Panc1 (cell line): ENCODE measurements at regions not wholly inside any gene's neighbourhood (a gene's known extent, or its start where the extent isn't known, plus 50 kb on each side); places are given as distances from the start of the nearest gene placed in this dataset.

Source experiments
- ATAC-seq: fragments of 200-7000 bp; cut with Tn5 transposase; 2 replicates; pipeline ENCODE4 v1.9.1; 2020; ENCODE audit warnings: mild to moderate bottlenecking, moderate library complexity
- BruUV-seq: library from RNA; stranded (reverse); fragments of 400-500 nt; replicated peaks from 2 replicates; lab custom pipeline; 2021; lab: Mats Ljungman, UMichigan
- CTCF ChIA-PET: fragments of 300-600 bp; sonication (Branson Sonifier 250); formaldehyde crosslinking; loops from one replicate; lab custom pipeline; 2022; ENCODE audit warnings: antibody characterized with exemption; lab: Charles Lee
- POLR2A ChIA-PET: fragments of 300-600 bp; sonication (Branson Sonifier 250); formaldehyde crosslinking; loops from one replicate; lab custom pipeline; 2022; ENCODE audit warnings: antibody characterized with exemption; lab: Charles Lee
- DNase-seq: peaks from one replicate; pipeline ENCODE4 v3.0.0-alpha.2; 2010; ENCODE audit warnings: low read depth, low spot score
- H3K27ac ChIP-seq: 2 replicates; pipeline ENCODE4 v1.5.1; 2011; ENCODE audit warnings: mild to moderate bottlenecking, low read length, inconsistent platforms
- H3K27me3 ChIP-seq: fragments of 200-500 bp; sonication (Bioruptor generic); 2 replicates; pipeline ENCODE4 v1.6.0; 2014; ENCODE audit warnings: low read length, inconsistent platforms; ENCODE audit not compliant: control insufficient read depth, insufficient read depth
- H3K36me3 ChIP-seq: fragments of 200-500 bp; sonication (Bioruptor generic); 2 replicates; pipeline ENCODE4 v1.5.1; 2014; ENCODE audit warnings: inconsistent platforms, mild to moderate bottlenecking, low read length, moderate library complexity; ENCODE audit not compliant: control insufficient read depth, insufficient read depth
- H3K4me1 ChIP-seq: 2 replicates; pipeline ENCODE4 v1.5.1; 2011; ENCODE audit warnings: inconsistent platforms, mild to moderate bottlenecking, low read length, moderate library complexity; ENCODE audit not compliant: control insufficient read depth, insufficient read depth
- H3K4me3 ChIP-seq, 2 experiments: 2 replicates each; pipeline ENCODE4 v1.5.1; 2011 to 2012; ENCODE audit warnings: low read depth in 2 of 2, low read length in 2 of 2, mild to moderate bottlenecking in 2 of 2, inconsistent platforms in 1 of 2, moderate library complexity in 1 of 2
- H3K9me3 ChIP-seq: fragments of 200-500 bp; sonication (Bioruptor generic); 2 replicates; pipeline ENCODE4 v1.5.1; 2014; ENCODE audit warnings: low read depth, mild to moderate bottlenecking, inconsistent platforms, low read length, moderate library complexity; ENCODE audit not compliant: control insufficient read depth, insufficient read depth
- POLR2AphosphoS5 ChIP-seq: IDR thresholded peaks from 2 replicates; pipeline ENCODE4 v1.6.1; 2012; ENCODE audit warnings: mild to moderate bottlenecking, low read depth, low read length, moderate library complexity
- SIN3A ChIP-seq: IDR thresholded peaks from 2 replicates; pipeline ENCODE4 v1.6.1; 2012; ENCODE audit warnings: low read depth, mild to moderate bottlenecking, low read length, moderate library complexity, borderline replicate concordance; ENCODE audit not compliant: insufficient read depth
- TCF7L2 ChIP-seq: IDR thresholded peaks from 2 replicates; pipeline ENCODE4 v1.6.1; 2011; ENCODE audit warnings: mild to moderate bottlenecking, low read depth, low read length, inconsistent platforms
- in situ Hi-C: cut with HindIII; loops from 2 replicates; pipeline ENCODE4 v1.10.0; 2016; ENCODE audit warnings: low sequenced_read_pairs, low pct_unique_long_range_greater_than_20kb
- intact Hi-C: fragments of 100-400 bp; cut with micrococcal nuclease; formaldehyde crosslinking; loops from one replicate; pipeline ENCODE4 v1.10.0; 2022; ENCODE audit not compliant: unreplicated experiment
- TF ChIP-seq, protein P1 (sequence below), 2 experiments: IDR thresholded peaks; 2 replicates each; pipeline ENCODE4 v1.6.1; 2011 to 2012; ENCODE audit warnings: low read depth in 2 of 2, control low read depth in 1 of 2, low read length in 1 of 2, mild to moderate bottlenecking in 1 of 2, moderate library complexity in 1 of 2; ENCODE audit not compliant: insufficient read depth in 1 of 2
- TF ChIP-seq, protein P2 (sequence below): fragments of 450-650 bp; IDR thresholded peaks from 2 replicates; pipeline ENCODE4 v1.5.1; 2017; ENCODE audit warnings: mild to moderate bottlenecking

DNA sequence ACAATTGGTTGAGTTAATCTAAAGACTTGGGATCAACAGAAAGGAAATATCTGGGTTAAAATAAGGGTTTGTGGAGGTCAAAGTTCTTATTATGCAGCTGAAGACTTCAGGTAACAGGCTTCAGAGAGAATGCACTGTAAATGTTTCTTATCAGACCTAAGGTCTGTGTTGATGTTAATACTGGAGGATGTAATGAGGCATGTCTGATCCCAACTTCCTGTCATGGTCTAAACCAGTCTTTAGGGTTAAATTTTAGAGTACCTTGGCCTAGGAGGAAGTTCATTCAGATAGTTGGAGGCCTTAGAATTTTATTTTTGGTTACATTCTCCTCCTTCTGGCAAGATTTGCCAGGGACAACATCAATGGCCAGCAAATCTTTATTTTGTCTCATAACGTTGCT lies 72.1 kb upstream of the GC start:
- no peaks in the 10 kb centered on the region for H3K27me3 ChIP-seq
- ChIA-PET POLR2A (no interaction called here), CTCF (no interaction called here)
- in situ Hi-C loops (no loop called here), intact Hi-C loops (no loop called here)
- H3K27ac ChIP-seq = no peak overlapping the region
- ATAC-seq (no peak), DNase-seq (no peak)
- H3K4me1 ChIP-seq = no peaks in the 10 kb centered on the region
- H3K9me3 ChIP-seq = no peaks in the 10 kb centered on the region
- no TSS peak for BruUV-seq
- TF ChIP-seq, protein P1, sequence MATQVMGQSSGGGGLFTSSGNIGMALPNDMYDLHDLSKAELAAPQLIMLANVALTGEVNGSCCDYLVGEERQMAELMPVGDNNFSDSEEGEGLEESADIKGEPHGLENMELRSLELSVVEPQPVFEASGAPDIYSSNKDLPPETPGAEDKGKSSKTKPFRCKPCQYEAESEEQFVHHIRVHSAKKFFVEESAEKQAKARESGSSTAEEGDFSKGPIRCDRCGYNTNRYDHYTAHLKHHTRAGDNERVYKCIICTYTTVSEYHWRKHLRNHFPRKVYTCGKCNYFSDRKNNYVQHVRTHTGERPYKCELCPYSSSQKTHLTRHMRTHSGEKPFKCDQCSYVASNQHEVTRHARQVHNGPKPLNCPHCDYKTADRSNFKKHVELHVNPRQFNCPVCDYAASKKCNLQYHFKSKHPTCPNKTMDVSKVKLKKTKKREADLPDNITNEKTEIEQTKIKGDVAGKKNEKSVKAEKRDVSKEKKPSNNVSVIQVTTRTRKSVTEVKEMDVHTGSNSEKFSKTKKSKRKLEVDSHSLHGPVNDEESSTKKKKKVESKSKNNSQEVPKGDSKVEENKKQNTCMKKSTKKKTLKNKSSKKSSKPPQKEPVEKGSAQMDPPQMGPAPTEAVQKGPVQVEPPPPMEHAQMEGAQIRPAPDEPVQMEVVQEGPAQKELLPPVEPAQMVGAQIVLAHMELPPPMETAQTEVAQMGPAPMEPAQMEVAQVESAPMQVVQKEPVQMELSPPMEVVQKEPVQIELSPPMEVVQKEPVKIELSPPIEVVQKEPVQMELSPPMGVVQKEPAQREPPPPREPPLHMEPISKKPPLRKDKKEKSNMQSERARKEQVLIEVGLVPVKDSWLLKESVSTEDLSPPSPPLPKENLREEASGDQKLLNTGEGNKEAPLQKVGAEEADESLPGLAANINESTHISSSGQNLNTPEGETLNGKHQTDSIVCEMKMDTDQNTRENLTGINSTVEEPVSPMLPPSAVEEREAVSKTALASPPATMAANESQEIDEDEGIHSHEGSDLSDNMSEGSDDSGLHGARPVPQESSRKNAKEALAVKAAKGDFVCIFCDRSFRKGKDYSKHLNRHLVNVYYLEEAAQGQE (IDR thresholded peaks at IDR 0.05; ENCODE audit: insufficient read depth in 1 of 2, low read depth in 2 of 2, low read length in 1 of 2) = no peak
- TF ChIP-seq, protein P2, sequence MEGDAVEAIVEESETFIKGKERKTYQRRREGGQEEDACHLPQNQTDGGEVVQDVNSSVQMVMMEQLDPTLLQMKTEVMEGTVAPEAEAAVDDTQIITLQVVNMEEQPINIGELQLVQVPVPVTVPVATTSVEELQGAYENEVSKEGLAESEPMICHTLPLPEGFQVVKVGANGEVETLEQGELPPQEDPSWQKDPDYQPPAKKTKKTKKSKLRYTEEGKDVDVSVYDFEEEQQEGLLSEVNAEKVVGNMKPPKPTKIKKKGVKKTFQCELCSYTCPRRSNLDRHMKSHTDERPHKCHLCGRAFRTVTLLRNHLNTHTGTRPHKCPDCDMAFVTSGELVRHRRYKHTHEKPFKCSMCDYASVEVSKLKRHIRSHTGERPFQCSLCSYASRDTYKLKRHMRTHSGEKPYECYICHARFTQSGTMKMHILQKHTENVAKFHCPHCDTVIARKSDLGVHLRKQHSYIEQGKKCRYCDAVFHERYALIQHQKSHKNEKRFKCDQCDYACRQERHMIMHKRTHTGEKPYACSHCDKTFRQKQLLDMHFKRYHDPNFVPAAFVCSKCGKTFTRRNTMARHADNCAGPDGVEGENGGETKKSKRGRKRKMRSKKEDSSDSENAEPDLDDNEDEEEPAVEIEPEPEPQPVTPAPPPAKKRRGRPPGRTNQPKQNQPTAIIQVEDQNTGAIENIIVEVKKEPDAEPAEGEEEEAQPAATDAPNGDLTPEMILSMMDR = no peak
- no peak for TF ChIP-seq SIN3A
- TF ChIP-seq POLR2AphosphoS5 = no peak
- TF ChIP-seq TCF7L2 = no peak
- no peaks in the 10 kb centered on the region for H3K36me3 ChIP-seq
- H3K4me3 ChIP-seq = no peak overlapping the region

DNA sequence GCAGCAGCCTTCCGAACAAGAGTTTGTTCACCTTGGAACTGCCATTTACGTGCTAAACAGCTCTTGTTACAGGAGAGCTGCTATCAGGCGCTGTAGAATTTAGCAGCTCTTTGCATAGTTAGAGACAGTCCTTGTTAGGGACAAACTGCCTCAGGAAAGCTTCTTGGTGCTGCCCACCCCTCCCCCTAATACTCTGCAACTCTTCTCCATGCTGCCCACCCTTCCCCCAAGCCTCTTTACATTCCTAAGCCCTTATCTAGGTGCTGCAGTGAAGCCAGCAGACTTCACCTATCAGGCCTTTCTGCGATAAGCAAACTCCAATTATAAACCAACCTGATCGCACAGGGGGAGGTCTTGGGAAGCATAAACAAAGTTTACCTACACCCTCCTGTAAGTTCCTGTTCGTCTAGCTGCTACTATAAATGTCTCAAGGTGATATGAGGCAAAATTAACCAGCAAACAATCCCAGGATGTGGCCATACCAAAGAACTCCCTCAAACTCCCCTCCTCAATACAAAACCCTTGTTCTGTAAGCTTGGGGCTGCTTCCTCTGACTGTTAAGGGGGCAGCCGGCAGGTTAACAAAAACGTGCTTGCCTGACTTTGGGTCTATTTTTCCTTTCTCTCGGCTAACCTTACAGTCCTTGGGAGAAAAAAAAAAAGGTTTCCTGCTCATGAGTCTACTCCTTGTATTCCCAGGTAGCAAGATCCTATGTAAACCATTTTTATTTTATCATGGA lies 74.0 kb upstream of the GC start:
- no TSS peak for BruUV-seq
- intact Hi-C loops (no loop called here), in situ Hi-C loops (no loop called here)
- no peaks in the 10 kb centered on the region for H3K9me3 ChIP-seq
- no peaks in the 10 kb centered on the region for H3K36me3 ChIP-seq
- H3K4me3 ChIP-seq = no peak overlapping the region
- no peaks in the 10 kb centered on the region for H3K4me1 ChIP-seq
- CTCF ChIA-PET = no interaction called here
- no peaks in the 10 kb centered on the region for H3K27me3 ChIP-seq
- no peak for ATAC-seq
- H3K27ac ChIP-seq = no peak overlapping the region
- no peak for TF ChIP-seq TCF7L2
- no peak for TF ChIP-seq SIN3A
- POLR2A ChIA-PET = no interaction called here
- DNase-seq = no peak

DNA sequence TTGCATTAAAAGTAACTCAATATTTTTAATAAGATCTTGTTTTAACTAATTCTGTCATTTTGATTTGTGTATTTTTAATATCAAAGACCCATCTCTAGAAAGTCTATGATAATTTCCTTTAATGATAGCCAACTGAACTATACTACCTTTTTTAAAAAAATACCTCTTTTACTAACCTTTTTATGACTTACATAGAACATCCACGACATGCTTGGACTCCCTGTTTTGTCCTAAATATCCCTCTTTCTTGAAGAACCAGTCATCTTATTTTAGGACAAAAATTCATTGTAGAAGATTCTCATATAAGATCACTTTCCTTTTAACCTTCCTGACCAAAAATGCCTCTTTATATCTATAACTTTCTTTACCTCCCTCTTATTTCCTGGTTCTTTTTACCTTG lies 76.8 kb upstream of the GC start:
- Histone ChIP-seq H3K4me1 (no peaks in the 10 kb centered on the region), H3K27me3 (no peaks in the 10 kb centered on the region), H3K27ac (no peak overlapping the region), H3K9me3 (no peaks in the 10 kb centered on the region), H3K4me3 (no peak overlapping the region), H3K36me3 (no peaks in the 10 kb centered on the region)
- TF ChIP-seq, protein P1 (IDR thresholded peaks at IDR 0.05; ENCODE audit: insufficient read depth in 1 of 2, low read depth in 2 of 2, low read length in 1 of 2) = no peak
- TF ChIP-seq, protein P2 = no peak
- TF ChIP-seq SIN3A = no peak
- TF ChIP-seq TCF7L2 = no peak
- no peak for TF ChIP-seq POLR2AphosphoS5
- CTCF ChIA-PET = no interaction called here
- in situ Hi-C loops (no loop called here), intact Hi-C loops (no loop called here)
- no TSS peak for BruUV-seq
- ATAC-seq = no peak
- no peak for DNase-seq
- POLR2A ChIA-PET = no interaction called here
